ENCODE measurements at regions not wholly inside any gene's neighbourhood (a gene's known extent, or its start where the extent isn't known, plus 50 kb on each side); places are given as distances from the start of the nearest gene placed in this dataset.

DNA sequence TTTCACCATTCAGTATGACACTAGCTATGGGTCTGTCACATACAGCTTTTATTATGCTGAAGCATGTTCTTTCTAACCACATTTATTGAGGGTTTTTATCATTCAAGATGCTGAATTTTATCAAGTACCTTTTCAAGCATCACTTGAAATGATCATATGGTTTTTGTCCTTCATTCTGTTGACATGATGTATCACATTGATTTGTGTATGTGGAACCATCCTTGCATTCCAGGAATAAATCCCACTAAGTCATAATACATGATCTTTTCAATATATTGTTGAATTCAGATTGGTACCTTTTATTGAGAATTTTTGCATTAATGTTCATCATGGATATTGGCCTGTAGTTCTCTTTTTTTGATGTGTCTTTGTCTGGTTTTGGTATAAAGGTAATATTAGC lies 317.4 kb downstream of the NNT start:
- Histone ChIP-seq H3K4me3 (no peak overlapping the region), H3K27me3 (no peaks in the 10 kb centered on the region), H3K9me3 (no peaks in the 10 kb centered on the region), H3K27ac (no peak overlapping the region), H3K36me3 (no peaks in the 10 kb centered on the region), H3K4me1 (no peaks in the 10 kb centered on the region)
- TF ChIP-seq, protein P1, sequence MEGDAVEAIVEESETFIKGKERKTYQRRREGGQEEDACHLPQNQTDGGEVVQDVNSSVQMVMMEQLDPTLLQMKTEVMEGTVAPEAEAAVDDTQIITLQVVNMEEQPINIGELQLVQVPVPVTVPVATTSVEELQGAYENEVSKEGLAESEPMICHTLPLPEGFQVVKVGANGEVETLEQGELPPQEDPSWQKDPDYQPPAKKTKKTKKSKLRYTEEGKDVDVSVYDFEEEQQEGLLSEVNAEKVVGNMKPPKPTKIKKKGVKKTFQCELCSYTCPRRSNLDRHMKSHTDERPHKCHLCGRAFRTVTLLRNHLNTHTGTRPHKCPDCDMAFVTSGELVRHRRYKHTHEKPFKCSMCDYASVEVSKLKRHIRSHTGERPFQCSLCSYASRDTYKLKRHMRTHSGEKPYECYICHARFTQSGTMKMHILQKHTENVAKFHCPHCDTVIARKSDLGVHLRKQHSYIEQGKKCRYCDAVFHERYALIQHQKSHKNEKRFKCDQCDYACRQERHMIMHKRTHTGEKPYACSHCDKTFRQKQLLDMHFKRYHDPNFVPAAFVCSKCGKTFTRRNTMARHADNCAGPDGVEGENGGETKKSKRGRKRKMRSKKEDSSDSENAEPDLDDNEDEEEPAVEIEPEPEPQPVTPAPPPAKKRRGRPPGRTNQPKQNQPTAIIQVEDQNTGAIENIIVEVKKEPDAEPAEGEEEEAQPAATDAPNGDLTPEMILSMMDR (IDR thresholded peaks at IDR 0.05) = no peak
- ATAC-seq (no peak), FAIRE-seq (no peak), DNase-seq (no peak)
- intact Hi-C loops (cut with DNase I) = no loop called here

DNA sequence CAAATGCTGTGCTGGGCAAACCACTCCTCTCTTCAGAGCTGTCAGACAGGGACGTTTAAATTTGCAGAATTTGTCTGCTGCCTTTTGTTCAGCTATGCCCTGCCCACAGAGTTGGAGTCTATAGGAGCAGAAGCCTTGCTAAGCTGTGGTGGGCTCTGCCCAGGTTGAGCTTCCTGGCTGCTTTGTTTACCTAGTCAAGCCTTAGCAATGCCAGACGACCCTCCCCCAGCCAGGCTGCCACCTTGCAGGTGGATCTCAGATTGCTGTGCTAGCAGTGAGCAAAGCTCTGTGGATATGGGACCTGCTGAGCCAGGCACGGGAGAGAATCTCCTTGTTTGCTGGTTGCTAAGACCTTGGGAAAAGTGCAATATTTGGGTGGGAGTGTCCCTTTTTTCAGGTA lies 314.9 kb downstream of the NNT start:
- no peaks in the 10 kb centered on the region for H3K36me3 ChIP-seq
- H3K27me3 ChIP-seq = no peaks in the 10 kb centered on the region
- H3K27ac ChIP-seq = no peak overlapping the region
- H3K4me1 ChIP-seq = no peaks in the 10 kb centered on the region
- no peak overlapping the region for H3K4me3 ChIP-seq
- intact Hi-C loops (cut with DNase I) = no loop called here
- WGBS, 2 donors = 28 to 31% methylated on average over 3 of the region's 3 CpGs
- TF ChIP-seq, protein P1 (IDR thresholded peaks at IDR 0.05) = no peak
- FAIRE-seq (no peak), ATAC-seq (no peak), DNase-seq (no peak)
- no peaks in the 10 kb centered on the region for H3K9me3 ChIP-seq

DNA sequence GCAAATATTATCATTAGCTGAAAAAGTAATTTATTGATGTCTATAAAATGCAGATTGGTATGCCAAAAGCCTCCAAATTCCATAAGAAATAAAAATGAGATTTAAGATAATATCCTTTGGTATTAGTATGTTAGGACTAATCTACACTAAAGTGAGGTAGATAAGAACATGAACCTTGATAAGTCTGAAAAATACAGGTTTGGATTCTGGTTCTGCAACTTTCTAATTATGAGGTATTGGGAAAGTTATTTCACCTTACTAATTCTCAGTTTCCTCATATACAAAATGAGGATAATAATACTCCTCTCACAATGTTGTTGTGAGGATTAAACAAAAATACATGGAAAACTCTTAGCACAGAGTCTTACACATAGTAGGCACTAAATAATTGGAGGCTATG lies 300.1 kb downstream of the NNT start:
- H3K36me3 ChIP-seq = no peaks in the 10 kb centered on the region
- ATAC-seq (peak in 2 of 4 donors; percentile 32 to 56), FAIRE-seq (no peak), DNase-seq (no peak)
- intact Hi-C loops (cut with DNase I) = no loop called here
- no peaks in the 10 kb centered on the region for H3K4me1 ChIP-seq
- no peaks in the 10 kb centered on the region for H3K27me3 ChIP-seq
- TF ChIP-seq, protein P1 (IDR thresholded peaks at IDR 0.05) = no peak
- no peak overlapping the region for H3K4me3 ChIP-seq
- H3K27ac ChIP-seq = no peak overlapping the region
- no peaks in the 10 kb centered on the region for H3K9me3 ChIP-seq

DNA sequence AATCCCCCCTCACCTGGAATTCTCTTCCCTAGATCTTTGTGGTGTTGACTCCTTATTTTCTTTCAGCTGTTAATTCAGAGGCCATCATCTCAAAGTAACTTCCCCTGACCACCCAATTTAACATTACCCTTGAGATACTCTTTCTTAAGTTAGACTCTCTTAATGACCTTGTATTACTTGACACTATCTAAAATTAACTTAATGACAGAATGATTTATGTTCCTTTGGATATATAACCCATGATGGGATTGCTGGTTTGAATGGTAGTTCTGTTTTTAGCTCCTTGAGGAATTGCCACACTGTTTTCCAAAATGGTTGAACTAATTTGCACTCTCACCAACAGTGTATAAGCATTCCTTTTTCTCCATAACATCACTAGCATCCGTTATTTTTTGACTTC lies 298.0 kb downstream of the NNT start:
- Histone ChIP-seq H3K36me3 (no peaks in the 10 kb centered on the region), H3K4me1 (no peaks in the 10 kb centered on the region), H3K4me3 (no peak overlapping the region), H3K27me3 (no peaks in the 10 kb centered on the region), H3K27ac (no peak overlapping the region), H3K9me3 (no peaks in the 10 kb centered on the region)
- intact Hi-C loops (cut with DNase I) = no loop called here
- FAIRE-seq (no peak), DNase-seq (no peak), ATAC-seq (no peak)
- TF ChIP-seq, protein P1 (IDR thresholded peaks at IDR 0.05) = no peak
- 85 to 90% methylated on average over 1 of the region's 1 CpG for WGBS, 2 donors

DNA sequence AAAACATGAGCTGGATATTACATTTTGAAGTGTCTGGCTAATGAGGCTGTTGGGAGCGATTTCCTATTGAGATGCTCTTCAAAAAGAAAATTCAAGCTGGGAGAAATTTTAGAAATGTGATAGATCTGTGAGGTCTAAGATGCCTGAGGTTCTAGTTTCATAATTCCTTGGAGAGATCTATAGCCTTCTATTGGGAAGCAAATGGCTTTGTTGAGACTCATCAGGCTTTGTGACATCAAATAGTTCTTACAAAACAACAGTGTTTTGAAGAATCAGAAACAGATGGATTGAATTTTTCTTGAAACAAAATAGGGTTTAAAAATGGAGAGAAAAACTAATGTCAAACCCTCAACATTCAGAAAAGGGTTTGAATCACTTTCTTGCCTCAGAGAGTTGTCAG lies 292.9 kb downstream of the NNT start:
- H3K4me3 ChIP-seq = no peak overlapping the region
- H3K27ac ChIP-seq = no peak overlapping the region
- H3K9me3 ChIP-seq = no peaks in the 10 kb centered on the region
- no peaks in the 10 kb centered on the region for H3K36me3 ChIP-seq
- TF ChIP-seq, protein P1 (IDR thresholded peaks at IDR 0.05) = no peak
- H3K27me3 ChIP-seq = no peaks in the 10 kb centered on the region
- WGBS, 2 donors = 90 to 94% methylated on average over 1 of the region's 1 CpG
- peaks cover 0 to 7% (median 4%) of the 10 kb centered on the region in 3 donors for H3K4me1 ChIP-seq
- FAIRE-seq = no peak
- DNase-seq = no peak
- intact Hi-C loops (cut with DNase I) = no loop called here
- no peak for ATAC-seq
